H1 (cell line): ENCODE measurements at regions not wholly inside any gene's neighbourhood (a gene's known extent, or its start where the extent isn't known, plus 50 kb on each side); places are given as distances from the start of the nearest gene placed in this dataset.

Experiments used
- ASH2L ChIP-seq: fragments of 200-600, 300-600 bp; sonication (generic); IDR thresholded peaks from one replicate; pipeline ENCODE4 v1.7.1; 2017; ENCODE audit warnings: low read length
- ATF3 ChIP-seq: IDR thresholded peaks from 2 replicates; pipeline ENCODE4 v1.6.1; 2011; ENCODE audit warnings: low read depth, mild to moderate bottlenecking, low read length; ENCODE audit not compliant: insufficient read depth
- CEBPB ChIP-seq: IDR thresholded peaks from 2 replicates; pipeline ENCODE4 v1.6.1; 2012; ENCODE audit warnings: low read depth, low read length
- CTCF ChIP-seq, 3 experiments: IDR thresholded peaks; 1 replicate in 2 of 3; 2 replicates in 1 of 3; pipeline versions ENCODE4 v1.5.1 to v1.6.1; 2011; ENCODE audit warnings: low read length in 3 of 3, mild to moderate bottlenecking in 3 of 3, inconsistent platforms in 2 of 3, low read depth in 1 of 3, moderate library complexity in 1 of 3; ENCODE audit not compliant: insufficient read depth in 1 of 3; ENCODE audit errors: control extremely low read depth in 1 of 3
- EZH2 ChIP-seq: fragments of 200-600 bp; sonication (generic); IDR thresholded peaks from 2 replicates; pipeline ENCODE4 v1.7.1; 2012; ENCODE audit warnings: low read depth, mild to moderate bottlenecking, moderate library complexity, low read length, inconsistent platforms; ENCODE audit not compliant: severe bottlenecking
- FOSL1 ChIP-seq: IDR thresholded peaks from 2 replicates; pipeline ENCODE4 v1.6.1; 2011; ENCODE audit warnings: mild to moderate bottlenecking, low read depth, low read length, moderate library complexity; ENCODE audit not compliant: insufficient read depth
- POLR2A ChIP-seq, 2 experiments: IDR thresholded peaks; 1 replicate in 1 of 2; 2 replicates in 1 of 2; pipeline ENCODE4 v1.6.1; 2011; ENCODE audit warnings: low read depth in 2 of 2, low read length in 2 of 2, mild to moderate bottlenecking in 2 of 2; ENCODE audit errors: control extremely low read depth in 1 of 2
- POLR2AphosphoS5 ChIP-seq: IDR thresholded peaks from 2 replicates; pipeline ENCODE4 v1.6.1; 2011; ENCODE audit warnings: low read depth, low read length
- RAD21 ChIP-seq, 2 experiments: IDR thresholded peaks in 1 of 2; conservative IDR thresholded peaks in 1 of 2; 2 replicates each; pipeline ENCODE4 v1.6.1; 2011; ENCODE audit warnings: low read depth in 2 of 2, low read length in 2 of 2, improper control_type of control experiment in 1 of 2, inconsistent platforms in 1 of 2, mild to moderate bottlenecking in 1 of 2, moderate library complexity in 1 of 2
- RNF2 ChIP-seq: fragments of 200-900, 300-1000 bp; sonication (generic); IDR thresholded peaks from 2 replicates; pipeline ENCODE4 v1.7.1; 2016; ENCODE audit warnings: borderline replicate concordance, low read depth, mild to moderate bottlenecking, antibody characterized with exemption, low read length; ENCODE audit not compliant: poor library complexity, severe bottlenecking; ENCODE audit errors: missing control alignments
- TEAD4 ChIP-seq: IDR thresholded peaks from 2 replicates; pipeline ENCODE4 v1.6.1; 2012; ENCODE audit warnings: low read depth, low read length, inconsistent platforms, mixed read lengths
- USF2 ChIP-seq: IDR thresholded peaks from 2 replicates; pipeline ENCODE4 v1.6.1; 2011; ENCODE audit warnings: low read length, improper control_type of control experiment

DNA sequence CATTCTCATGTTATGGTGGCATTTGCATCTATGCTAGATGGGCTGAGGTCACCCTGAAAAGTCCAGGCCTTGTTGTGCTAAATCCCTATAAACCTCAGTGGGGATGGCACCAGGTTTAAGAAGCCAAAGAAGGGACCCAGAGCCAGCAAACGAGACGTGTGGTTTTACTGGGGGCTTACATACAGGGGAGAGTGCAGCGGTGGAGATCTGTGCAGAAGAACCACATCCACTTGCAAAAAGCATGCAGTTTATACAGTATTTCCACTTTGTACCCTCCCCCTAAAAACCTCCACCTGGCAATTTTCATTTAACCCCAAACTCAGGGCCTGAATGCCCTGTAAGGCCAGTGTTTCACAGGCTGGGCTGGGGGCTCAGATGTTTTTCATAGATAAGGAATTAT is 134.9 kb upstream of the GATB start:
- TF ChIP-seq ATF3: no peak
- TF ChIP-seq CTCF (IDR thresholded peaks at IDR 0.05; ENCODE audit: control extremely low read depth in 1 of 3, insufficient read depth in 1 of 3, low read depth in 1 of 3, low read length in 3 of 3): no peak
- no peak for TF ChIP-seq POLR2A (IDR thresholded peaks at IDR 0.05; ENCODE audit: control extremely low read depth in 1 of 2, low read depth in 2 of 2, low read length in 2 of 2)
- no peak for TF ChIP-seq TEAD4
- no peak for TF ChIP-seq CEBPB
- no peak for TF ChIP-seq RNF2
- no peak for TF ChIP-seq POLR2AphosphoS5
- TF ChIP-seq USF2: no peak
- TF ChIP-seq EZH2: no peak
- TF ChIP-seq RAD21 (IDR thresholded peaks at IDR 0.05 in 1 of 2, conservative IDR thresholded peaks at IDR 0.05 in 1 of 2; ENCODE audit: low read depth in 2 of 2, low read length in 2 of 2): no peak
- TF ChIP-seq ASH2L: no peak
- TF ChIP-seq FOSL1: no peak
